Fibroblast of lung (primary cell): ENCODE measurements at regions not wholly inside any gene's neighbourhood (a gene's known extent, or its start where the extent isn't known, plus 50 kb on each side); places are given as distances from the start of the nearest gene placed in this dataset.
A peak's percentile ranks its signal among the peaks of the same experiment; 100 is the strongest.

Source experiments
- DNase-seq, 2 donors: peaks; one replicate each; pipeline versions ENCODE4 v3.0.0 to v3.0.0-alpha.2; 2010; ENCODE audit warnings: low read depth in 2 of 2
- H2AFZ ChIP-seq: 2 replicates; pipeline ENCODE4 v1.5.1; 2012; ENCODE audit warnings: low read length, control low read depth, inconsistent platforms
- H3K27ac ChIP-seq: 2 replicates; pipeline ENCODE4 v1.5.1; 2011; ENCODE audit warnings: low read length, control low read depth; ENCODE audit not compliant: insufficient read depth
- H3K27me3 ChIP-seq: 2 replicates; pipeline ENCODE4 v1.5.1; 2011; ENCODE audit warnings: mild to moderate bottlenecking, low read length; ENCODE audit not compliant: control insufficient read depth, insufficient read depth
- H3K36me3 ChIP-seq: 2 replicates; pipeline ENCODE4 v1.5.1; 2011; ENCODE audit warnings: low read length; ENCODE audit not compliant: control insufficient read depth, insufficient read depth
- H3K4me1 ChIP-seq: 2 replicates; pipeline ENCODE4 v1.5.1; 2011; ENCODE audit warnings: low read length; ENCODE audit not compliant: control insufficient read depth, insufficient read depth; ENCODE audit errors: extremely low read depth
- H3K4me2 ChIP-seq: 2 replicates; pipeline ENCODE4 v1.5.1; 2011; ENCODE audit warnings: low read length, control low read depth; ENCODE audit not compliant: insufficient read depth; ENCODE audit errors: extremely low read depth
- H3K4me3 ChIP-seq, 4 experiments: fragments of 200-600 bp in 1 of 4; sonication (generic) in 1 of 4; replicated peaks in 1 of 4; 2 replicates each; pipeline ENCODE4 v1.5.1; 2011 to 2016; ENCODE audit warnings: low read length in 4 of 4, low read depth in 3 of 4, mild to moderate bottlenecking in 3 of 4, control low read depth in 2 of 4, inconsistent platforms in 1 of 4, mixed read lengths in 1 of 4; ENCODE audit not compliant: insufficient read depth in 1 of 4; ENCODE audit errors: control extremely low read depth in 1 of 4
- H3K79me2 ChIP-seq: 2 replicates; pipeline ENCODE4 v1.5.1; 2012; ENCODE audit warnings: mild to moderate bottlenecking, low read length, inconsistent platforms; ENCODE audit not compliant: control insufficient read depth, insufficient read depth
- H3K9ac ChIP-seq: 2 replicates; pipeline ENCODE4 v1.5.1; 2011; ENCODE audit warnings: mild to moderate bottlenecking, low read length, control low read depth; ENCODE audit not compliant: insufficient read depth
- H3K9me3 ChIP-seq: 2 replicates; pipeline ENCODE4 v1.5.1; 2012; ENCODE audit warnings: low read depth, low read length; ENCODE audit not compliant: control insufficient read depth, insufficient read depth
- H4K20me1 ChIP-seq: 2 replicates; pipeline ENCODE4 v1.5.1; 2011; ENCODE audit warnings: low read length; ENCODE audit not compliant: control insufficient read depth, insufficient read depth; ENCODE audit errors: extremely low read depth
- CTCF ChIP-seq, 2 donors: IDR thresholded peaks in 1 of 2; conservative IDR thresholded peaks in 1 of 2; 1 replicate in 1 of 2; 2 replicates in 1 of 2; pipeline ENCODE4 v1.5.1; 2011 to 2012; ENCODE audit warnings: low read length in 2 of 2, control low read depth in 1 of 2, inconsistent platforms in 1 of 2, low read depth in 1 of 2, mild to moderate bottlenecking in 1 of 2
- EZH2 ChIP-seq: IDR thresholded peaks from 2 replicates; pipeline ENCODE4 v1.5.1; 2012; ENCODE audit warnings: low read length, control low read depth, mild to moderate bottlenecking; ENCODE audit errors: missing control alignments

GRCh38 chr14:92253381-92253894 is 69.5 kb upstream of the SLC24A4 start:
- H3K27ac ChIP-seq: no peak overlapping the region
- H3K27me3 ChIP-seq: peaks cover 7% of the 10 kb centered on the region
- no peaks in the 10 kb centered on the region for H4K20me1 ChIP-seq
- H3K36me3 ChIP-seq: no peaks in the 10 kb centered on the region
- H3K9me3 ChIP-seq: no peaks in the 10 kb centered on the region
- H3K4me2 ChIP-seq: no peak overlapping the region
- no peaks in the 10 kb centered on the region for H3K4me1 ChIP-seq
- no peak for TF ChIP-seq EZH2
- no peak for TF ChIP-seq CTCF (conservative IDR thresholded peaks at IDR 0.05 in 1 of 2, IDR thresholded peaks at IDR 0.05 in 1 of 2; ENCODE audit: low read depth in 1 of 2, low read length in 2 of 2)
- no peak overlapping the region for H2AFZ ChIP-seq
- no peaks in the 10 kb centered on the region for H3K79me2 ChIP-seq
- H3K4me3 ChIP-seq: no peak overlapping the region
- DNase-seq: no peak
- H3K9ac ChIP-seq: no peak overlapping the region

- Histone ChIP-seq H3K4me2 (peak overlapping the region; percentile 49), H3K4me1 (no peaks in the 10 kb centered on the region), H3K9me3 (no peaks in the 10 kb centered on the region), H3K9ac (no peak overlapping the region), H4K20me1 (no peaks in the 10 kb centered on the region), H3K27me3 (peaks cover 7% of the 10 kb centered on the region), H3K79me2 (no peaks in the 10 kb centered on the region), H3K4me3 (peak overlapping the region in 2 of 4 experiments; percentile 19 to 41), H3K36me3 (no peaks in the 10 kb centered on the region), H2AFZ (peak overlapping the region; percentile 38), H3K27ac (no peak overlapping the region)
- no peak for TF ChIP-seq CTCF (conservative IDR thresholded peaks at IDR 0.05 in 1 of 2, IDR thresholded peaks at IDR 0.05 in 1 of 2; ENCODE audit: low read depth in 1 of 2, low read length in 2 of 2)
- no peak for TF ChIP-seq EZH2
- DNase-seq: peak; percentile 20 to 41
These were observed 68.2 kb upstream of the SLC24A4 start for GRCh38 chr14:92254786-92255185.

- TF ChIP-seq CTCF (conservative IDR thresholded peaks at IDR 0.05 in 1 of 2, IDR thresholded peaks at IDR 0.05 in 1 of 2; ENCODE audit: low read depth in 1 of 2, low read length in 2 of 2) (no peak), EZH2 (no peak)
- no peaks in the 10 kb centered on the region for H3K79me2 ChIP-seq
- no peaks in the 10 kb centered on the region for H3K36me3 ChIP-seq
- H3K27ac ChIP-seq: no peak overlapping the region
- H3K27me3 ChIP-seq: peaks cover 3% of the 10 kb centered on the region
- H3K9me3 ChIP-seq: no peaks in the 10 kb centered on the region
- H4K20me1 ChIP-seq: no peaks in the 10 kb centered on the region
- no peak overlapping the region for H3K9ac ChIP-seq
- no peak overlapping the region for H2AFZ ChIP-seq
- no peaks in the 10 kb centered on the region for H3K4me1 ChIP-seq
- no peak for DNase-seq
- H3K4me2 ChIP-seq: no peak overlapping the region
- H3K4me3 ChIP-seq: no peak overlapping the region
These were observed 64.0 kb upstream of the SLC24A4 start for GRCh38 chr14:92258934-92259333.
